ENCODE measurements at regions not wholly inside any gene's neighbourhood (a gene's known extent, or its start where the extent isn't known, plus 50 kb on each side); places are given as distances from the start of the nearest gene placed in this dataset.
"Not testable (repeated sequence)": the region's sequence is repeated elsewhere in the genome, so short reads cannot be mapped to it uniquely, and the experiment has no call there.

DNA sequence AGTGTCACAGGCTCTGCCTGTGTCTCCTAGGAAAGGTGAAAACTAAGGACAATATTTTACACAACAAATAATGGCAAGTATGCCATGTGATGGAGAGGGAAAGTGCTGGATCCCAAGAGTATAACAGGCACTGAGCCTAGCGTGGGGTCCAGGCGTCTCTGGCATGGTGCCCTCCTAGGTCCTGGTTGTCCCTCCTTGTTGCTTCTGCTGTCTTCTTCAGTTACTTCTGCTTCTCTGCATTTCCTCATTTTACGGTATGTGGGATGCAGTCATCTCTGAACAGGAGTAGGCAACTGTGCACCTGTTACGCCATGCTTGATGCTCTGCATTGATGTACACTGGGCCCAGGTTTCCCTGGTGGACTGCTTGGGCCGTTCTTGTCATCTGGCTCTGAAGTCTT is 1480.8 kb downstream of the FOXD4L5 start:
- DNase-seq: not testable (repeated sequence)

DNA sequence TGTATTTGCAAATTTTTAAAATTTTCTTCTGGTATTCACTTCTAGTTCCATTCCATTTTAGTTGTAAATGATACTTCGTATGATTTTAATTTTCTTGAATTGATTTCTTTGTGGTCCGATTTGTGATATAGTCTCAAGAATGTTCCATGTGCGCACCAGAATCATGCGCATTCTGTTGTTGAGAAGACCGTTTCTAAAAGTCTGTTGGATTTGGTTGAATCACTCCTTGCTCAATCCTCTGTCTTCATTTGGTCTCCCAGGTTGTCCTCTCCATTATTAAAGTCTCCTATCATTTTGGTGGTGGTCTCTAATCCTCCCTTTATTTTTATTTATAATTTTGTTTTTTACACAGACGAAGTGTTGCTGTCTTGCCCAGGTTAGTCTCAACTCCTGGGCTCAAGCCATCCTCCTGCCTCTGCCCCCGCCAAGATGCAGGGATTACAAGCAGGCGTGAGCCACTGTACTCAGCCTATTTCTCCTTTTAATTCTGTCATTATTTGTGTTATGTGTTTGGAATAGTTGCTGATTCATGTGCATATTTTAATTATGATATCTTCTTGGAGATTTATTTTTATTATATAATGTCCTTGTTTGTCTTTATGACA is 1490.8 kb downstream of the FOXD4L5 start:
- DNase-seq: not testable (repeated sequence)

DNA sequence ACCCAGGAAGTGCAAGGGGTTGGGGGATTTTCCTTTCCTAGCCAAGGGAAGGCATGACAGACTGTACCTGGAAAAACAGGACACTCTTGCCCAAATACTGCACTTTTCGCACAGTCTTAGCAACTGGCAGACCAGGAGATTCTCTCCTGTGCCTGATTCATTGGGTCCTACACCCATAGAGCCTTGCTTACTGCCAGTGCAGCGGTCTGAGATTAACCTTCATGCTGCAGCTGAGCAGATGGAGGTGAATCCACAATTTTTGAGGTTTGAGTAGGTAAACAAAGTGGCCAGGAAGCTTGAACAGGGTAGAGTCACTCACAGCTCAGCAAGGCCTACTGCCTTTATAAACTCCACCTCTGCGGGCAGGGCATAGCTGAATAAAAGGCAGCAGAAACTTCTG is 1497.6 kb downstream of the FOXD4L5 start:
- not testable (repeated sequence) for DNase-seq

DNA sequence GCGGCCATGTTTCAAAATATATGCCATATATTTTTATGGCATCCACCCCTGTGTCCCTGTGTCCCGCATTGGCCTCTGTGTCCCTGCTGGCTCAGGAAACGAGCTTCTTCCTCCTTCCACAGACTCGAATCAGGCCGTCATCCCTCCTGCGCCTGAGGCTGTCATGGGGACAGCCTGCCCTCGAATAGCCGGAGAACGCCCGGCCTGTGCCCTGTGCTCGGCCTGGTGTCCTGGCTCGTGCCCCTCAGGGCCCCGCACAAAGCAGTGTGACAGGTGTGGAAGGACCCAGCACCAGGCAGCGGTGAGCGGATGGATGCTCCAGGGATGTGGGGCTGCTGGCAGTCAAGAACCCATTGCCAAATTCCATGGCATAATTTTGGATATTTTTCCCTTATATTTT is 1500.0 kb downstream of the FOXD4L5 start:
- DNase-seq: not testable (repeated sequence)

DNA sequence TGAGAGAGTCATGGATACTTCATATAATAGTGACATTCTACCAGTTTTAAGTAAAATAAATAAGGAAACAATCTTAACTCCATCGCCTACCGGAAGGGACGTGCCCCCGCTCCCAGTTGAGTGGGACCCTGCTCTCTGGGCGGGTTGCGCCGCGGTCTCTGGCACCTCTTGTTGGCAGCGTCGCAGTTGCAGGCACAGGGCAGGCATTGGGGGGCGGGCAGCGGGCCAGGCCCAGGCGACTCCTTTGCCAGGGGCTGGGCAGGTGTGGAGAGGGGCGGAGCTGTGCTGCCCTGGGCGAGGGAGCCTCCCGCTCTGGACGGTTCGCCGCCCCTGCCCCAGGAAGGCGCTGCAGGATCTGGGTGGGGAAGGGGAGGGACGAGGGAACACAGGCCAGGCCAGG is 1500.6 kb downstream of the FOXD4L5 start:
- DNase-seq: not testable (repeated sequence)

DNA sequence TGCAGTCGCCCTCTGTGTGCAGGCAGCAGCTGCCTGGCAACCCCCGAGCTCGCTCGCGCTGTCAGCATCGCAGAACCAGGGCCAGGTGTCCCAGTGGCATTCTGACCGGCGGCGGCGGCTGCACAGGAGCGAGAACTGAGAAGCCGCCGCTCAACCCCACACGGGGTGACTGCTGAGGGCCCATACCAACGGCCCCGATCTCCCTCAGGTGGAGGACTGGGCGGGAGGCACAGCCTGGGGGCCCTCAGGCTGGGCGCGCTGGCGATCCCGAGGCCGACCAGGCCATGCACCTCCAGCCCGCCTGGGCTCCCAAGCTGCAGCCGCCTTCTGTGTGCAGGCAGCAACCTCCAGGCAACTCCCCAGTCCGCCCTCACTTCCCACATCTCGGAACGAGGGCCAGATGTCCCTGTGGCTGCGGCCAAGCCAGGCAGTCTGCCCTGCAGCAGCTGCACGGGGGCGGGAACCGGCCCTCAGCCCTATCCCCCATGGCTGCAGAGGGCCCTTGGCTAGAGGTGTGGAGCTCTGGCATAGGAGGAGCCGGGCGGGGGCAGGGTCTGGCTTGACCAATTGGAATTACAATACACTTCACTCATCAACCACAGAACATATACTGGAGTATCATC is 1503.1 kb downstream of the FOXD4L5 start:
- DNase-seq: not testable (repeated sequence)

DNA sequence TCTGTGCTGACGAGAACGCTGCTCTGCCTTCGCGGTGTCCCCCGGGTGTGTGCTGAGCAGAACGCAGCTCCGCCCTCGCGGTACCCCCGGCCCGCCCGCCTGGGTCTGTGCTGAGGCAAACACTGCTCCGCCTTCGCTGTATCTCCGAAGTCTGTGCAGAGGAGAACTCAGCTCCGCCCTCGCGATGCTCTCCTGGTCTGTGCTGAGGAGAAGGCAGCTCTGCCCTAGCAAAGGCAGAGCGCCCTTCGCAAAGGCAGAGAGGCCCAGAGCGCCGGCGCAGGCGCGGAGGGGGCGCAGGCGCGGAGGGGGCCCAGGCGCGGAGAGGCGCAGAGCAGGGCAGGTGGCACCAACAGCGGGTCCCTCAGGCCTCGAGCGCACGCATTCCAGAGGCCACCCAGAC is 1503.6 kb downstream of the FOXD4L5 start:
- peak; percentile 6 for DNase-seq

DNA sequence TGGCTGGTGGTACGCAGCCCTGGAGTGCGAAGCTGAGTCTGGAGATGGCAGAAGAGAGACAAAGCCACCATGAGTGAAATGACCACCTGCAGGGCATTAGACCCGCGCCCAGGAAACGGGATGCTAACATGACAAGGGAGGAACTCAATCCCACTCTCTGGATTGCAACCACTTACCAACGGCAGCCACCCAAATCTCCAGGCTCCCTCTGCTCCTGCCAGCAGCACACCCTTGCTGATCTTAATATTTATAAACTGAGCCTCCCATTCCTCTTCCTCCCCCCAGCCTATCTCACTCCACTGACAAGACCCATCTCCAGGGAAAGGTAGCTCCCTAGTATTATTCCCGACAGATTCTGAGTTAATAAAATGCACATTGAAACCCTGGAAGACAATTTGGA is 1508.8 kb downstream of the FOXD4L5 start:
- DNase-seq: not testable (repeated sequence)

DNA sequence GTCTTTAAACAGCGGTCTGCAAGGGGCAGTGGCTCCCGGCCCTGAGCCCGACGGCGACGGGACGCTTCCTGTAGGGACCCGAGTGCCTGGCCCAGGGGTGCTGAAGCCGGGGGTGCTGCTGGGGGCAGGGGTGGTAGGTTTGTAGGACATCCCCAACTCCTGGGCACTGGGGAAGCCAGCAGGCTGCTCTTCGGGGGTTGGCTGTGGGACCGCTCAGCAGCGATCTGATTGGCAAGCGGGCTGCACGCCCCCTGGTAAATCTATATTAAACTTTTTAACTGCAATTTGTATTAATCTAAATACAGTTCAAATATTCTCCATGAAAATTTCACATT is 1510.0 kb downstream of the FOXD4L5 start:
- not testable (repeated sequence) for DNase-seq

DNA sequence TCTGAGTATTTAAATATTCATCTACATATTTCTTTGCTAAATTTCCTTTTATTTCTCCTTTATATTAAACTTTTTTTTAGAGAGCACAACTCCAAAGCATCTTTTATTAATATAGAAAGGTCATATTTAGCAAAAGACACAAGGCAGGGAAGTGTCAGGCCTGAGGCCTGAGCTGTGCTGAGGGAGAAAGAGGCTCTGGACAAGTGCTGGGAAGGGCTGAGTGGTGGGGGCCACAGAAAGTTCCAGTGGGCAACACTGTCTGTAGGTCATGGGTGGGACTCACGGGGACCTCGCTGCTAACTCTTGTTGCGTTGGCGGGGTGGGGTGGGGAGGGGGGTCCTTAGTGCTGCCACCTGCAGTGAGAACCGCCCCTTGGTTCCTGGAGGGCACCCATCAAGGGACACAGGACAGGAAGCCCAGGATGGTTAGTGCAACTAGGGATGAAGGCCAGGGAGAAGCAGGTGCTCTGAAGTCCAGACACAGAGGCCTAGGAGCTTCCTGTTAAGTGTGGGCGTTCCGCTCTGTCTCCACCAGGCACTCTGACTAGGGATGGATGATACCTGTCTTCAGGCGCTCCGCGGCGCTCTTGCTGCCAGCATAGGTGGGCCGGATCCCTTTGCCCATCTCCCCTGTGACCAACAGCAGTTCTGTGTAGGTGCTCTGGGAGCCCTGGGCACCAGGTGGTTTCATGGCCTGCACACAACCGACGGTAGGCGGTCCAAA is 1510.5 kb downstream of the FOXD4L5 start:
- DNase-seq: not testable (repeated sequence)

DNA sequence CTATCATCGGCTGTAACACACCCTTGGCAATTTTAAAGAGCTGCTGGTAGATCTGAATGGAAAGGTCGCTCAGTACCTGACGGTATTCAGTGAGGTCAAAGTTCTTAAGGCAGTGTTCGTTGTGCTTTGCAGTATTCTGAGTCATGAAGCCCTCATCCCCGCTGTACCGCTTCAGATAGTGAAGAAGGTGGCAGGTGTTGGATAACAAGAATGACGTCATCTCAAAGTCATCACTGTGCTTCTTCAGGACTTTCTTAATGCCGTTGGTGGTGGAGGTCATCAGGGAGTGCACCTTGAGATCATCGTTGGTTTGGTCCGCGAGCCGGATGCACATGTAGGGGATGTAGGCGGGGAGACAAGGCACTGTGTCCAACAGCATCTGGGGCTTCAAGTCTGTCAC is 1522.8 kb downstream of the FOXD4L5 start:
- not testable (repeated sequence) for DNase-seq

DNA sequence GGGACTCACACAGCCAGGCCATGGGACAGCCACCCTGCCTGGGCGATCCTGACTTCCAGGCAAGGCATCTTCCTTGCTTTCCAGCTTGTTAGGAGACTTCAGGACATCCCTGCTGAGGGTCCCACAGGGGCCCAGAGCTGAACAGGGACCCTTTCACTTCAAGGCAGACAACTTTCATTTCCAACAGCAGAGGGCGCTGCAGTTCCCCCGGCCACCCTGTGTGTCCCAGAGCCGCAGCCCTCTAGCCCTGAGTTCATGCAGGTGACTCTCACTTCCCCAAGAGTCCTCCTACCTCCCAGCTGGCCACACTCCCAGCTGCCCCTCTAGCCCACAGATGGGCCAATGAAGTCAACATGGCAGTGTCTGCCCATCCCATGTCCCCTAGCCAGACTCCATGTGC is 1556.0 kb downstream of the FOXD4L5 start:
- not testable (repeated sequence) for DNase-seq

DNA sequence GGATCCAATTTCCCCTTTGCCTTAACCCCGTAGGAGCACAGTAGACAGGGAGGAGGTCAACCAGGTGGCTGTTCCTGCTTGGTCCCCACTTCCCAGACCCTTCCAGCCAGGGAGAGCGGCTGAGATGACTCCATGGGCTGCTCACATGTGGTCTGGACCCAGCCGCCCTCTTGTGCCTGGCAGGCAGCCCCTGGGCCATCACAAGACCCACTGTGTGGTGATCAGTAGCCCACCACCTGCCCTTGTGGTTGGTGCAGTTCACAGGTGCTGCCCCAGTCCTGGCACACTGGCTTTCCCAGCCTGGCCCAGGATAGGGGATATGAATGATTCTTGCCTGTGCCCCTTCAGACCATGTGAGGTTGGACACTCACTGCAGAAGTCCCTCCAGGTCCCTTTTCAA is 1556.7 kb downstream of the FOXD4L5 start:
- no peak for DNase-seq

DNA sequence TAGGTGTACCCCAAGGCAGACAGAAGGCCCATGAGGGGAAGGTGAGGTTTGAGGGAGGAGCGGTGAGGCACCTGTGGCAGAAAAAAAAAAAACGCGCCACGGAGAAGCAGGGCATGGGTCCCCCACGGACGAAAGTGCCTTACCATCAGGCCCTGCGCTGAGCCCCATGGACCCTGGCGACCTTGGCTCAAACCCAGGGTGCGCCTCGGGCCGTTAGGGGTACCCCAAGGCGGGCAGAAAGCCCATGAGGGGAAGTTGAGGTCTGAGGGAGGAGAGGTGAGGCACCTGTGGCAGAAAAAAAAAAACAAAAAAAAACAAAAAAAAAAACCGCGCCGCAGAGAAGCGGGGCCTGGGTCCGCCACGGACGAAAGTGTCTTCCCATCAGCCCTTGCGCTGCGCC is 1576.7 kb downstream of the FOXD4L5 start:
- not testable (repeated sequence) for DNase-seq

DNA sequence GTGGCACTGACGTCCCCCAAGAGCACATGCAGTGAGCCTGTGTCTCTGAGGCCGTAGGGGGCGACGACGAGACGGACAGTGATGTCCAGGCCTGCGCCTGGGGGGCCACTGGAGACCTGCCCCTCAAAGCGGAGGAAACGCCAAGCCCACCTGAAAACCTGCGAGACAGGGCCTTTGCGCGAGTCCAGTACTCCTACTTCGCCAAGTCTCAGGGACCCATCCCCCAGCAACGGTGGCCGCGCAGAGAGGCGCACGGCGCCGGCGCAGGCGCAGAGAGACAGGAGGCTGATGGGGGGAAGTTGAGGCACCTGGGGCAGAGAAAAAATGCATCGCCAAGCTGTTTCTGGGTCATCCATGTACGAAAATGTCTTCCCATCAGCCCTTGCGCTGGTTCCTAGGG is 1580.6 kb downstream of the FOXD4L5 start:
- not testable (repeated sequence) for DNase-seq

DNA sequence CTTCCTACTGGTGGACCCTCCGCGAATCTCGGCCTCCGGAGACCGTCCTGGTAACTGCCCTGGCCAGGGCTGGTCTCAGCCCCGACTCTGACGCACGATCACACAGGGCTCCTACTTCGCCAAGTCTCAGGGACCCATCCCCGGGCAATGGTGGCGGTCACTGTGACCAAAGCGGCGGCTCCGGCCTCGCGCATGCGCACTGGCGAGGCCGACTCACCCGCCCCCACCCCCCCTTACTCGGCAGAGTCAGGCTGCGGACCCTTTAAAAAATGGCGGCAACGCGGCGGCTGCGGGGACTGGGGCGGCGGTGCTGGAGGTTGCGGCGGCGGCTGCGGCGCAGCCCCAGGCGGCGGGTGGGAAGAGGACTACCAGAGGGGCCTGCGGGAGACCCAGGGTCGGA is 1581.3 kb downstream of the FOXD4L5 start:
- DNase-seq: not testable (repeated sequence)

DNA sequence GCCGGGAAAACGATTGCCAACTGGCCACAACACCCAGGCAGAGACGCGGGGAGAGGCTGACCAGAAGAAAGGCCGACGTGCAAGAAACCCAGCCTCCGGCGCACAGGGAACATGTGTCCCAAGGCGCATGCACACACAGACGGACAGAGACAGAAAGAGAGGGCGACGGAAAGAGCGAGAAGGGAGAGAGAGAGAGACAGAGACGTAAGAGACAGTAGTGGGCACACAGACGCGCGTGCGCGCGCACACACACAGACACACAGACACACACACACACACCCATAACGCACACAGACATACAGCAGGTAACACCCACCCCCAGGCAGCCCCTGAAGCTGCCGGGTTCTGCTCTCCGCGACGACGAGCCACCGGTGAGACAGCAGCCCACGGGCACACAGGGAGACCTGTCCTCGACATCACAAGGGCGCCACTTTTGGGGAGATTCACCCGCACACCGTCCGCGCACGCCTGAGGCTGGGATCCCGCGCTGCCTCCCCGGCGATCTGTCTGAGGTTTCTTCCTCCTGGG is 1581.8 kb downstream of the FOXD4L5 start:
- DNase-seq: not testable (repeated sequence)

Data from CD4-positive, alpha-beta T cell treated with Interleukin-12 subunit alpha and Interleukin-12 subunit beta, for 1 hour (primary cell).